Sigmoid colon (tissue), 4 donors: ENCODE measurements at regions not wholly inside any gene's neighbourhood (a gene's known extent, or its start where the extent isn't known, plus 50 kb on each side); places are given as distances from the start of the nearest gene placed in this dataset.

Experiments
- CTCF ChIP-seq, 4 experiments: fragments of 450-650 bp in 3 of 4; fragments of 200-600 bp in 1 of 4; IDR thresholded peaks; one replicate each; pipeline ENCODE4 v1.5.1; 2016 to 2019; ENCODE audit warnings: antibody characterized with exemption in 4 of 4, mild to moderate bottlenecking in 3 of 4, moderate library complexity in 2 of 4
- EP300 ChIP-seq, 4 donors: sonication (generic); formaldehyde crosslinking; IDR thresholded peaks; one replicate each; pipeline ENCODE4 v1.6.1; 2017; ENCODE audit warnings: antibody characterized with exemption in 4 of 4
- POLR2A ChIP-seq, 2 donors: fragments of 450-650 bp; IDR thresholded peaks; one replicate each; pipeline ENCODE4 v1.6.1; 2016; ENCODE audit warnings: antibody characterized with exemption in 2 of 2, mild to moderate bottlenecking in 2 of 2, moderate library complexity in 2 of 2
- POLR2AphosphoS5 ChIP-seq, 4 donors: sonication (generic); formaldehyde crosslinking; IDR thresholded peaks; one replicate each; pipeline ENCODE4 v1.6.1; 2017; ENCODE audit warnings: antibody characterized with exemption in 4 of 4

DNA sequence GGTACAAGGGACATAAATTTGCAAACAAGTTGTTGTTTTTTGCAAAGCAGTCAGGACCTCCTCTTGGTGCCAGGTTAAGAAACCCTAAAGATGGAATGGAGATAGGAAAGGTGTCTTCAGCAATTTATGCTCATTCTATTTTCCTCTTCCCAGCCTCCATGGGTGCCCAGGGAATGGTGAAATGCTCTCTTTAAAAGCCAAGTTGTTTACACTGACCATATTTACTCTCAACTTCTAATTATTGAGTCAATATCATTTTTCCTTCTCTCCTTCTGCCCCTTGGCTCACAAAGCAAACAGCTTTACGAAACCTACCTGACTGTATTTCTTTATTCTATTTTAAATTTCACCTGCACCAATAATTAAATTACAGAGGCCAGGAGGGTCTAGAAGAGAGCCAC, 138.5 kb upstream of the IRX3 start:
- TF ChIP-seq CTCF (IDR thresholded peaks at IDR 0.05) (no peak), POLR2A (IDR thresholded peaks at IDR 0.05) (no peak), POLR2AphosphoS5 (IDR thresholded peaks at IDR 0.05) (no peak), EP300 (IDR thresholded peaks at IDR 0.05) (no peak)
